Common myeloid progenitor, CD34-positive (primary cell): ENCODE measurements at regions not wholly inside any gene's neighbourhood (a gene's known extent, or its start where the extent isn't known, plus 50 kb on each side); places are given as distances from the start of the nearest gene placed in this dataset.

Experiments
- CTCF ChIA-PET: fragments of 350-600 bp; sonication (Branson Sonifier 250); formaldehyde crosslinking; loops from one replicate; lab custom pipeline; 2021; ENCODE audit warnings: antibody characterized with exemption; lab: Charles Lee
- POLR2A ChIA-PET: fragments of 350-600 bp; sonication (Branson Sonifier 250); formaldehyde crosslinking; loops from one replicate; lab custom pipeline; 2021; ENCODE audit warnings: antibody characterized with exemption; lab: Charles Lee
- DNase-seq, 3 donors: peaks; one replicate each; pipeline versions ENCODE4 v3.0.0 to v3.0.0-alpha.2; 2013
- H3K27ac ChIP-seq, 2 experiments: 1 replicate in 1 of 2; 2 replicates in 1 of 2; pipeline ENCODE4 v1.7.0; 2013; ENCODE audit warnings: inconsistent platforms in 2 of 2, low read length in 2 of 2, mild to moderate bottlenecking in 2 of 2, low read depth in 1 of 2, moderate library complexity in 1 of 2; ENCODE audit not compliant: severe bottlenecking in 2 of 2, insufficient read depth in 1 of 2, poor library complexity in 1 of 2
- H3K27me3 ChIP-seq, 5 experiments: replicated peaks in 2 of 5; 1 replicate in 3 of 5; 2 replicates in 2 of 5; pipeline versions ENCODE4 v1.6.1 to v1.7.0; 2013; ENCODE audit warnings: low read length in 4 of 5, mild to moderate bottlenecking in 2 of 5, moderate library complexity in 2 of 5, inconsistent platforms in 1 of 5; ENCODE audit not compliant: insufficient read depth in 5 of 5, control insufficient read depth in 4 of 5
- H3K36me3 ChIP-seq, 4 experiments: 1 replicate in 2 of 4; 2 replicates in 2 of 4; pipeline versions ENCODE4 v1.6.1 to v1.7.0; 2013; ENCODE audit warnings: low read length in 3 of 4, control low read depth in 1 of 4, mild to moderate bottlenecking in 1 of 4; ENCODE audit not compliant: control insufficient read depth in 4 of 4, insufficient read depth in 4 of 4
- H3K4me1 ChIP-seq, 4 experiments: 1 replicate in 3 of 4; 2 replicates in 1 of 4; pipeline versions ENCODE4 v1.6.1 to v1.7.1; 2013; ENCODE audit warnings: low read length in 3 of 4, mild to moderate bottlenecking in 3 of 4, control low read depth in 1 of 4, inconsistent platforms in 1 of 4, moderate library complexity in 1 of 4; ENCODE audit not compliant: control insufficient read depth in 4 of 4, insufficient read depth in 4 of 4; ENCODE audit errors: control extremely low read depth in 1 of 4
- H3K4me3 ChIP-seq, 7 experiments: 1 replicate in 4 of 7; 2 replicates in 3 of 7; pipeline versions ENCODE4 v1.5.1 to v1.7.0; 2013; ENCODE audit warnings: mild to moderate bottlenecking in 7 of 7, low read length in 6 of 7, moderate library complexity in 6 of 7, inconsistent platforms in 2 of 7, low read depth in 2 of 7, control low read depth in 1 of 7; ENCODE audit not compliant: insufficient read depth in 4 of 7, control insufficient read depth in 1 of 7; ENCODE audit errors: extremely low read depth in 1 of 7
- H3K9me3 ChIP-seq, 5 experiments: 1 replicate in 4 of 5; 2 replicates in 1 of 5; pipeline versions ENCODE4 v1.6.1 to v1.7.1; 2013; ENCODE audit warnings: low read length in 4 of 5, mild to moderate bottlenecking in 2 of 5, inconsistent platforms in 1 of 5, low read depth in 1 of 5, moderate library complexity in 1 of 5; ENCODE audit not compliant: control insufficient read depth in 4 of 5, insufficient read depth in 2 of 5; ENCODE audit errors: control extremely low read depth in 1 of 5
- WGBS: methylation state at CpG from one replicate; pipeline ENCODE4 v1.1.5; 2013; ENCODE audit not compliant: insufficient coverage; 5-methylcytosine and 5-hydroxymethylcytosine counted together

DNA sequence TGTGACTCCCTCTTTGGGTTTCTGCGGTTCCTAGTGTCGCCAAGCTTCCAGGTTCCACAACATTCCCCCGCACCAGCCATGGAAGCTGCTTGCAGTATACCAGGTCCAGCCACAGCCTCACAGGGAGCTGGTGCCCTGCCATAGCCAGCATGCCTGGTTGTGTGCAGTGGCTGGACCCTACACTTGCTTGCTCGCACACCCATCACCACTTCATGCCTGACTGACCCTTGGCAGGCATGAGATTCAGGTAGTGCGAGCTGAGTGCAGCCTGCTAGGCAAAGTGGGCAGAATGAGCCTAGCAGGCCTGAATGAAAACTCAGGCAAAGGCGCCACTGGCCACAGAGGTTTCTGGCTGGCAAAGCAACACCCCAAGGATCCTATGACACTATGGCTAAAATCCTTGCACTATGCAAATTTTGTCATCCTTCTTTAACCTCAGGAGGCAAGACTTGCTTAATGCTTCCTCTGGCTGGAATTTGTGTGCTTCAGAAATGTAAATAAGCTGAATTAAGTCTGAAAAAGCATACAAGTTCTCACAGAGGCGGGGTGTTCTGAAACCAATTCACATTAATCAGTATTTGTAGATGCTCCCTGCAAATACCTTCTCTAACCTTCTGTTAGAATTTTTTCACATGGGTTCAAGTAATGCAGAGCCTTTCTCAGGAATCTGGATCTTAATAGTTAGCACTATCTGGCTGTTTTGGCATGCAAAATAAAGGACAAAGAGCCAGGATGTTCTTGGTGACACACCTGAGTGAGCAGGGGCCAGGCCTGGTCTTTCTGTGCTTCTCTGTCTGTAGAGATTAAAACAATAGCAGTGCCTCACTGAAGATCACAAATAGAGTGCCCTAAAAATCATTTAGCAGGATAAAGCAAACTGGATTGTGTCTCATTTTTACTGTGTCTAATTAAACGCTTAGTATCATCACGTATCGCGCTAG is 256.9 kb downstream of the GPATCH2 start:
- H3K4me1 ChIP-seq, result no peaks in the 10 kb centered on the region
- WGBS, result 96% methylated on average over 10 of the region's 11 CpGs
- no peaks in the 10 kb centered on the region for H3K36me3 ChIP-seq
- H3K9me3 ChIP-seq, result peaks cover 1 to 13% (median 6%) of the 10 kb centered on the region in 5 experiments
- no peak overlapping the region for H3K27ac ChIP-seq
- POLR2A ChIA-PET, result no interaction called here
- H3K27me3 ChIP-seq, result no peaks in the 10 kb centered on the region
- CTCF ChIA-PET, result no interaction called here
- H3K4me3 ChIP-seq, result no peak overlapping the region
- DNase-seq, result no peak

- DNase-seq, result no peak
- no peaks in the 10 kb centered on the region for H3K36me3 ChIP-seq
- no peaks in the 10 kb centered on the region for H3K4me1 ChIP-seq
- no peak overlapping the region for H3K4me3 ChIP-seq
- H3K27me3 ChIP-seq, result no peaks in the 10 kb centered on the region
- peaks cover 1 to 9% (median 6%) of the 10 kb centered on the region in 5 experiments for H3K9me3 ChIP-seq
- H3K27ac ChIP-seq, result no peak overlapping the region
- ChIA-PET POLR2A (no interaction called here), CTCF (no interaction called here)
- 96% methylated on average over 7 of the region's 7 CpGs for WGBS
Observed at GRCh38 chr1:217372049-217372970, 258.6 kb downstream of the GPATCH2 start.

DNA sequence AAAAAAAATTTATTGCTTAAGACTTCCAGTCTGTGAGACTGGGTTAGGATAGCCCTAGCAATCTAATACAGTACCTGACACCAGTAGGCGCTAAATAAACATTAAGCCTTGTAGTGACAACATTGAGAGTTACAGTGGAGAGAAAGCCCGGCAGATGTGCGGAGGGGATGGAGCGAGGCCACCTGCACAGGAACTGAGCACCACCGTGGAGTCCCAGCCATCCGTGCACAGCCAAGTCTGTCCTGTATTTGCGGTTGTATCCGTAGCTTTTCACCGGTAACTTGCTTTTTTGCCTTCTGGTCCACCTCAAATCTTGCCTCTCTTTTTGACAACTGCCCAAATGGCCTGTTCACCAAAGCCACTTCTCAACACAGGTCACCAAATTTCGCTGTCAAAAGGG is 260.1 kb downstream of the GPATCH2 start:
- DNase-seq, result no peak
- Histone ChIP-seq H3K9me3 (peaks cover 1 to 9% (median 6%) of the 10 kb centered on the region in 5 experiments), H3K27me3 (no peaks in the 10 kb centered on the region), H3K4me1 (no peaks in the 10 kb centered on the region), H3K27ac (no peak overlapping the region), H3K4me3 (no peak overlapping the region), H3K36me3 (no peaks in the 10 kb centered on the region)
- 95% methylated on average over 10 of the region's 10 CpGs for WGBS
- ChIA-PET CTCF (no interaction called here), POLR2A (no interaction called here)

GRCh38 chr1:217369996-217370551 is 260.8 kb downstream of the GPATCH2 start:
- ChIA-PET CTCF (no interaction called here), POLR2A (no interaction called here)
- Histone ChIP-seq H3K36me3 (no peaks in the 10 kb centered on the region), H3K4me1 (no peaks in the 10 kb centered on the region), H3K27me3 (no peaks in the 10 kb centered on the region), H3K4me3 (no peak overlapping the region), H3K9me3 (peaks cover 1 to 9% (median 6%) of the 10 kb centered on the region in 5 experiments), H3K27ac (no peak overlapping the region)
- DNase-seq, result no peak
- 73% methylated on average over 7 of the region's 9 CpGs for WGBS

GRCh38 chr1:217369271-217369981 is 261.5 kb downstream of the GPATCH2 start:
- no peaks in the 10 kb centered on the region for H3K4me1 ChIP-seq
- H3K27me3 ChIP-seq, result no peaks in the 10 kb centered on the region
- no peaks in the 10 kb centered on the region for H3K36me3 ChIP-seq
- DNase-seq, result no peak
- ChIA-PET POLR2A (no interaction called here), CTCF (no interaction called here)
- H3K9me3 ChIP-seq, result peaks cover 1 to 9% (median 6%) of the 10 kb centered on the region in 5 experiments
- H3K4me3 ChIP-seq, result no peak overlapping the region
- no peak overlapping the region for H3K27ac ChIP-seq
- 29% methylated on average over 8 of the region's 8 CpGs for WGBS

- POLR2A ChIA-PET, result no interaction called here
Observed at GRCh38 chr1:217364220-217364619, 266.7 kb downstream of the GPATCH2 start.

More at GRCh38 chr1:217364220-217364619, 266.7 kb downstream of the GPATCH2 start:
- Histone ChIP-seq H3K4me1 (no peaks in the 10 kb centered on the region), H3K36me3 (no peaks in the 10 kb centered on the region), H3K9me3 (no peaks in the 10 kb centered on the region), H3K4me3 (no peak overlapping the region), H3K27me3 (no peaks in the 10 kb centered on the region), H3K27ac (no peak overlapping the region)
- DNase-seq, result no peak
- CTCF ChIA-PET, result no interaction called here
- WGBS, result 94% methylated on average over 3 of the region's 3 CpGs
